ENCODE measurements at regions not wholly inside any gene's neighbourhood (a gene's known extent, or its start where the extent isn't known, plus 50 kb on each side); places are given as distances from the start of the nearest gene placed in this dataset.

- Mint-ChIP-seq H3K9me3 (peaks cover 0 to 3% of the 10 kb centered on the region in 2 donors), H3K4me3 (no peak overlapping the region), H3K27me3 (ENCODE audit: low read depth in 2 of 2) (no peaks in the 10 kb centered on the region), H3K36me3 (peaks cover 6% of the 10 kb centered on the region), H3K27ac (no peak overlapping the region), H3K4me1 (no peaks in the 10 kb centered on the region)
- H3K36me3 ChIP-seq (ENCODE audit: control insufficient read depth, insufficient read depth, low read length): no peaks in the 10 kb centered on the region
- DNase-seq: no peak
- H3K9me3 ChIP-seq (ENCODE audit: control insufficient read depth, insufficient read depth, low read length): no peaks in the 10 kb centered on the region
- 100% methylated on average over 1 of the region's 3 CpGs for WGBS (ENCODE audit: insufficient coverage)
- no peaks in the 10 kb centered on the region for H3K4me1 ChIP-seq (ENCODE audit: control insufficient read depth, insufficient read depth, low read length)
- TF ChIP-seq CTCF (IDR thresholded peaks at IDR 0.05): no peak
- no peak overlapping the region for H3K27ac ChIP-seq (ENCODE audit: low read length)
- intact Hi-C loops (cut with micrococcal nuclease): no loop called here
- no peak overlapping the region for H3K4me3 ChIP-seq (ENCODE audit: low read length)
- ATAC-seq: no peak
- H3K27me3 ChIP-seq (ENCODE audit: control insufficient read depth, insufficient read depth, low read length): no peaks in the 10 kb centered on the region
Observed at GRCh38 chr9:27940535-27940934, 367.3 kb upstream of the C9orf72 start.

GRCh38 chr9:27943501-27943900 lies 370.2 kb upstream of the C9orf72 start:
- DNase-seq: no peak
- intact Hi-C loops (cut with micrococcal nuclease): no loop called here

GRCh38 chr9:27945386-27945785 lies 372.1 kb upstream of the C9orf72 start:
- no peak for ATAC-seq
- H3K27me3 Mint-ChIP-seq (ENCODE audit: low read depth in 2 of 2): no peaks in the 10 kb centered on the region
- intact Hi-C loops (cut with micrococcal nuclease): no loop called here
- Histone ChIP-seq H3K27me3 (ENCODE audit: control insufficient read depth, insufficient read depth, low read length) (no peaks in the 10 kb centered on the region), H3K36me3 (ENCODE audit: control insufficient read depth, insufficient read depth, low read length) (no peaks in the 10 kb centered on the region), H3K4me1 (ENCODE audit: control insufficient read depth, insufficient read depth, low read length) (no peaks in the 10 kb centered on the region), H3K4me3 (ENCODE audit: low read length) (no peak overlapping the region), H3K27ac (ENCODE audit: low read length) (no peak overlapping the region), H3K9me3 (ENCODE audit: control insufficient read depth, insufficient read depth, low read length) (peaks cover 4% of the 10 kb centered on the region)
- no peak overlapping the region for H3K27ac Mint-ChIP-seq
- DNase-seq: no peak
- H3K4me3 Mint-ChIP-seq: no peak overlapping the region
- H3K4me1 Mint-ChIP-seq: no peaks in the 10 kb centered on the region
- peaks cover 6% of the 10 kb centered on the region for H3K36me3 Mint-ChIP-seq
- no peak for TF ChIP-seq CTCF (IDR thresholded peaks at IDR 0.05)
- peaks cover 0 to 1% of the 10 kb centered on the region in 2 donors for H3K9me3 Mint-ChIP-seq
- WGBS (ENCODE audit: insufficient coverage): no CpG with 5 or more reads among the region's 1 CpG

More at GRCh38 chr9:27943501-27943900, 370.2 kb upstream of the C9orf72 start:
- H3K9me3 ChIP-seq (ENCODE audit: control insufficient read depth, insufficient read depth, low read length): no peaks in the 10 kb centered on the region
- no peak overlapping the region for H3K4me3 ChIP-seq (ENCODE audit: low read length)
- H3K9me3 Mint-ChIP-seq: no peaks in the 10 kb centered on the region
- no peaks in the 10 kb centered on the region for H3K4me1 ChIP-seq (ENCODE audit: control insufficient read depth, insufficient read depth, low read length)
- no peaks in the 10 kb centered on the region for H3K27me3 ChIP-seq (ENCODE audit: control insufficient read depth, insufficient read depth, low read length)
- 71% methylated on average over 1 of the region's 1 CpG for WGBS (ENCODE audit: insufficient coverage)
- no peak overlapping the region for H3K27ac ChIP-seq (ENCODE audit: low read length)
- no peaks in the 10 kb centered on the region for H3K36me3 ChIP-seq (ENCODE audit: control insufficient read depth, insufficient read depth, low read length)
- TF ChIP-seq CTCF (IDR thresholded peaks at IDR 0.05): no peak
- H3K36me3 Mint-ChIP-seq: peaks cover 6% of the 10 kb centered on the region
- H3K27ac Mint-ChIP-seq: no peak overlapping the region
- no peak for ATAC-seq
- no peak overlapping the region for H3K4me3 Mint-ChIP-seq
- H3K4me1 Mint-ChIP-seq: no peaks in the 10 kb centered on the region
- H3K27me3 Mint-ChIP-seq (ENCODE audit: low read depth in 2 of 2): no peaks in the 10 kb centered on the region

GRCh38 chr9:27950382-27950781 lies 377.1 kb upstream of the C9orf72 start:
- ATAC-seq: no peak
- Histone ChIP-seq H3K36me3 (ENCODE audit: control insufficient read depth, insufficient read depth, low read length) (no peaks in the 10 kb centered on the region), H3K4me3 (ENCODE audit: low read length) (no peak overlapping the region), H3K27me3 (ENCODE audit: control insufficient read depth, insufficient read depth, low read length) (no peaks in the 10 kb centered on the region), H3K9me3 (ENCODE audit: control insufficient read depth, insufficient read depth, low read length) (peaks cover 4% of the 10 kb centered on the region), H3K27ac (ENCODE audit: low read length) (no peak overlapping the region), H3K4me1 (ENCODE audit: control insufficient read depth, insufficient read depth, low read length) (no peaks in the 10 kb centered on the region)
- no peaks in the 10 kb centered on the region for H3K4me1 Mint-ChIP-seq
- 93% methylated on average over 8 of the region's 8 CpGs for WGBS (ENCODE audit: insufficient coverage)
- no peak overlapping the region for H3K27ac Mint-ChIP-seq
- H3K36me3 Mint-ChIP-seq: no peaks in the 10 kb centered on the region
- H3K27me3 Mint-ChIP-seq (ENCODE audit: low read depth in 2 of 2): no peaks in the 10 kb centered on the region
- DNase-seq: no peak
- no peak overlapping the region for H3K4me3 Mint-ChIP-seq
- intact Hi-C loops (cut with micrococcal nuclease): no loop called here
- TF ChIP-seq CTCF (IDR thresholded peaks at IDR 0.05): no peak
- peaks cover 3 to 5% of the 10 kb centered on the region in 2 donors for H3K9me3 Mint-ChIP-seq
